ENCODE measurements at regions not wholly inside any gene's neighbourhood (a gene's known extent, or its start where the extent isn't known, plus 50 kb on each side); places are given as distances from the start of the nearest gene placed in this dataset.

GRCh38 chr3:152971880-152972279 lies 136.9 kb downstream of the P2RY1 start:
- ChIA-PET CTCF (interaction anchor here (1.2 kb wide), 1 partner anchor 44 kb away, joined by 3 read pairs; no protein-coding TSS in a partner anchor), POLR2A (interaction anchor here (0.5 kb wide), 1 partner anchor 306 kb away, joined by 3 read pairs; no protein-coding TSS in a partner anchor), SMC1A (ENCODE audit: uncharacterized antibody, unreplicated experiment) (no interaction called here), RAD21 (ENCODE audit: unreplicated experiment) (no interaction called here)
- H3K27me3 ChIP-seq (replicated peaks in 1 of 2; ENCODE audit: control insufficient read depth in 2 of 2, insufficient read depth in 2 of 2, low read length in 1 of 2) = no peaks in the 10 kb centered on the region
- no peaks in the 10 kb centered on the region for H3K9me3 ChIP-seq (replicated peaks; ENCODE audit: control insufficient read depth, insufficient read depth, low read length)
- no peak overlapping the region for H3K4me3 ChIP-seq
- no peaks in the 10 kb centered on the region for H3K36me3 ChIP-seq (ENCODE audit: control insufficient read depth in 2 of 2, insufficient read depth in 2 of 2, low read length in 1 of 2)
- no peak overlapping the region for H2AFZ ChIP-seq (ENCODE audit: control insufficient read depth, low read depth, low read length)
- H3K9ac ChIP-seq (ENCODE audit: control insufficient read depth, insufficient read depth, low read length) = no peak overlapping the region
- no peaks in the 10 kb centered on the region for H3K4me1 ChIP-seq (ENCODE audit: control insufficient read depth, insufficient read depth, low read length)
- H3K79me2 ChIP-seq (ENCODE audit: control insufficient read depth, insufficient read depth, low read length) = no peaks in the 10 kb centered on the region
- TF ChIP-seq BCL3 (IDR thresholded peaks at IDR 0.05; ENCODE audit: borderline replicate concordance, insufficient read depth, low read depth, low read length, poor library complexity, severe bottlenecking) (no peak), RFX5 (IDR thresholded peaks at IDR 0.05; ENCODE audit: low read depth, low read length) (no peak)
- intact Hi-C loops (cut with micrococcal nuclease; ENCODE audit: unreplicated experiment) = no loop called here
- FAIRE-seq = no peak
- no TSS peak for BruUV-seq (replicated peaks)
- no peak overlapping the region for H3K27ac ChIP-seq (ENCODE audit: control insufficient read depth, insufficient read depth)
- in situ Hi-C loops (cut with MboI) = no loop called here
- 31% methylated on average over 4 of the region's 4 CpGs for WGBS (ENCODE audit: insufficient coverage, insufficient replicate concordance, low lambda C conversion rate, missing lambda C conversion rate)
- DNase-seq (ENCODE audit: low read depth, low spot score) = no peak
- ATAC-seq = no peak
- no peak overlapping the region for H3K4me2 ChIP-seq (ENCODE audit: control insufficient read depth, insufficient read depth)
- H4K20me1 ChIP-seq (ENCODE audit: control insufficient read depth, insufficient read depth) = no peaks in the 10 kb centered on the region

- DNase-seq (ENCODE audit: low read depth, low spot score) = no peak
- Histone ChIP-seq H3K36me3 (ENCODE audit: control insufficient read depth in 2 of 2, insufficient read depth in 2 of 2, low read length in 1 of 2) (no peaks in the 10 kb centered on the region), H4K20me1 (ENCODE audit: control insufficient read depth, insufficient read depth) (no peaks in the 10 kb centered on the region), H3K4me1 (ENCODE audit: control insufficient read depth, insufficient read depth, low read length) (no peaks in the 10 kb centered on the region), H3K27me3 (replicated peaks in 1 of 2; ENCODE audit: control insufficient read depth in 2 of 2, insufficient read depth in 2 of 2, low read length in 1 of 2) (no peaks in the 10 kb centered on the region), H3K9ac (ENCODE audit: control insufficient read depth, insufficient read depth, low read length) (no peak overlapping the region), H3K9me3 (replicated peaks; ENCODE audit: control insufficient read depth, insufficient read depth, low read length) (no peaks in the 10 kb centered on the region), H3K79me2 (ENCODE audit: control insufficient read depth, insufficient read depth, low read length) (no peaks in the 10 kb centered on the region), H3K4me3 (no peak overlapping the region), H3K27ac (ENCODE audit: control insufficient read depth, insufficient read depth) (no peak overlapping the region), H2AFZ (ENCODE audit: control insufficient read depth, low read depth, low read length) (no peak overlapping the region), H3K4me2 (ENCODE audit: control insufficient read depth, insufficient read depth) (no peak overlapping the region)
- ChIA-PET RAD21 (ENCODE audit: unreplicated experiment) (no interaction called here), SMC1A (ENCODE audit: uncharacterized antibody, unreplicated experiment) (no interaction called here), POLR2A (no interaction called here), CTCF (no interaction called here)
- WGBS (ENCODE audit: insufficient coverage, insufficient replicate concordance, low lambda C conversion rate, missing lambda C conversion rate) = 93% methylated on average over 1 of the region's 1 CpG
- in situ Hi-C loops (cut with MboI) (no loop called here), intact Hi-C loops (cut with micrococcal nuclease; ENCODE audit: unreplicated experiment) (no loop called here)
- no peak for FAIRE-seq
- no peak for ATAC-seq
- no TSS peak for BruUV-seq (replicated peaks)
- TF ChIP-seq LARP7 (IDR thresholded peaks at IDR 0.05) (no peak), CHD1 (IDR thresholded peaks at IDR 0.05; ENCODE audit: low read depth, low read length) (no peak), MLLT1 (IDR thresholded peaks at IDR 0.05) (no peak), EZH2 (IDR thresholded peaks at IDR 0.05; ENCODE audit: borderline replicate concordance, control insufficient read depth, low read depth, low read length) (no peak), MEF2B (IDR thresholded peaks at IDR 0.05; ENCODE audit: partially characterized antibody, poor library complexity, severe bottlenecking) (no peak), NFYA (IDR thresholded peaks at IDR 0.05; ENCODE audit: borderline replicate concordance, low read depth, low read length) (no peak), CUX1 (IDR thresholded peaks at IDR 0.05; ENCODE audit: insufficient replicate concordance, low read depth, low read length) (no peak), ZNF217 (IDR thresholded peaks at IDR 0.05) (no peak)
Observed at GRCh38 chr3:152973575-152973974, 138.6 kb downstream of the P2RY1 start.

All from GM12878 (cell line).